GM21515 (cell line): ENCODE measurements at regions not wholly inside any gene's neighbourhood (a gene's known extent, or its start where the extent isn't known, plus 50 kb on each side); places are given as distances from the start of the nearest gene placed in this dataset.
"Not testable (repeated sequence)": the region's sequence is repeated elsewhere in the genome, so short reads cannot be mapped to it uniquely, and the experiment has no call there.

ENCODE experiments used
- ATAC-seq: cut with Tn5 transposase; IDR thresholded peaks from one replicate; pipeline ENCODE4 v1.9.1; 2021; ENCODE audit not compliant: unreplicated experiment

DNA sequence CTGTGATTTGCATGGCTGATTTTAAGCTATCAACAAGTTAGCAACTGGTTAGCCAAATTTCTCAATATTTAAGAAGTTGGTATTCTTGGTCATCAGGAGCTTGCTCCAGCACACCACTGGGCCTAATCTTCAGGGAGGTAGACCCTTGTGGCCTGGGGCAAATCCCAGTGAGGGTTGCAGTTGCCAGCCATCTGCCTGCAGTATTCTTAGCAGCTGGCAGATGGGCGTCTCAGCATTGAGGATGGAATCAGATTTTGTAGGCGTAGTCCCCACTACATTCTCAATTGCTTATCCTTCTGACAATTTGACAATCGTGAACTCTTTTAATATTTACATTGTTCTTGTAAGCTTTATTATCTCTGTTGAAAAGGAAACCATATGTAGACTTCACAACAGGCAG lies 1266.2 kb downstream of the SLITRK5 start:
- ATAC-seq = no peak

DNA sequence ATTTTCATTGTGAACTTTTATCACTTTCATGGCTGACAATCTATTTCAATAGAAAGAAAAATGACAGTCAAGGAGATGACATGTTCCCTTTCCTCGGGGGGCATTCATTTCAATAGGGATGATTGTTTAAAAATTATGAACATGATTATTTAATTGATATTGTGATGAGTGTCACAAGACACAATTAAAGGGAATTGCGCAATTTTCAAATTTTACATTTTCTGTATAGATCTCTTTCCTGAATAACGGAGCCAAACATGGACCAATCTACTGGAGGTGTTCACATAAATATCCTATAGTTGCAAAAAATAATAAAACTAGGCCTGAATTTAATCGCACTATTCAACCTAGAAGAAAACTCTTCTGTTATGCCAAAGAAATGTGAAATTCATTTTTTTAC lies 1274.6 kb downstream of the SLITRK5 start:
- no peak for ATAC-seq

DNA sequence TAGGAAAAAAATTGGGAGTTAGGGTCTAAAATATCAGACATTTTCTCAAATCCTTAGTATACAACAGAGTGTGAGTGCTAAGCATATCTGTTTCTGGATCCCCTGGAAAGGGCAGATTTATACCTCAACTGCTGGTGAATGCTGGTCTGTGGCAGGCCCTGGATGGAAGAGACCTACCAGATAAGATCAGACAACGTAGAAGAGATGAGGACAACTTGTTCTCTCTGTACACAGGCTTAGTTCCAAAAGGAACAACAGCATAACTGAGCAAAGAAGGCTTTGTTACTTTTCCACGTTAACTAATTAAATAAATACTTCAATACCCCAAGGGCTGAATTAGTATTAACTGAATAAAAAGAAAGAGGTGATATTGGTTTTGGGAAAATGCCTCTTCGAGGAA lies 1277.3 kb downstream of the SLITRK5 start:
- no peak for ATAC-seq

DNA sequence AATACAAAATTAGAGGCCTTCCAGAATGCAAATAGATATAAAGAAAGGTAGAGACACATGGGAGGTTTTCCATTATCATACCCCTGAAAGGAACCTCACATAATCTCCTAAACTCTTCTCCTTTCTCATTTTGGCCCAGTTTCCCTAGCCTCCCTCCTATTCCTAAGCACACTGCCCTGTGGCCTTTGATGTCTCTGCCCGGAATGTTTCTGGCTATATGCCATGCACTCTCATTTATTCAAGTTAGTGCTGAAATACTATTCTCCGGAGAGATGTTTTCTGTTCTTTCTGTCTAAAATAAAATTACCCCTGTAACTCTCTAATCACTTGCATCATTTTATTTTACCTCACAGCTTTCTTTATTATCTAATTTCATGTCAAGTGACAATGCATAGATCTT lies 1287.7 kb downstream of the SLITRK5 start:
- no peak for ATAC-seq

DNA sequence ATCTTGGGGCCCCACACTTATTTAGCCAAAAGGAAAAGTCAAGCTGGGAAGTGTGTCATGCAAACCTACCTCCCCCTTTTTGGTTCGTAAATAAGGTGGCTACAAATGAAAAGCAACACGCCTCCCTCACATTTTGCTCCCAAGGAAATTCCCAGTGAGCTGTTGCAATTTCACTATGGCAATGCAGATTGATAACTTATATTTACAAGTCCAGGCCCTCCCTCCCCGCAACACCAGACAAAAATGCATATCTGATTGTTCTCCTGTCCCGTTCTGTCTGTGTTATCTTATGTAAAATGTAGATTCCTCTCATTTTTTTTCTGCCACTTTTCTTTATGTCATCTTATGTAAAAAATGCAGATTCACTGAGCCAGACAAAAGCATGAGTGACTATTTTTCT lies 1305.3 kb downstream of the SLITRK5 start:
- ATAC-seq = no peak

DNA sequence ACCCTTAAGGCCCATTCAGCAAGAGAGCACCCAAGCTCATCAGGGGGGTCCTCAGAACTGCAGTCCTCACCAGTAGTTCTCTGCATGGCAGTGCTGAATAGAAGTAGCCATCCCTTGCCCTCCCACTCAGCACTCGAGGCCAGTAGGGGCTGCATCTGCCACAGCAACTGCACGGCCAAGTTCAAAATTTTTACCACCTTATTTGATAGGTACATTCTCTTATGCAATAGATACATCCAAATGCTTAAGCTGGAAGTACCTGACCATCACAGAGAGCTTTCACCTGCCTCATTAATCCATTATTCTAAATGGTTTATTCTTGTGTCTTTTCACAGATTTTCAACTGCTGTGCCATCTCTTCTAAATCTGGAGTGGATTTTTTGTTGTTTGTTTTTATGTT lies 1307.4 kb downstream of the SLITRK5 start:
- no peak for ATAC-seq

DNA sequence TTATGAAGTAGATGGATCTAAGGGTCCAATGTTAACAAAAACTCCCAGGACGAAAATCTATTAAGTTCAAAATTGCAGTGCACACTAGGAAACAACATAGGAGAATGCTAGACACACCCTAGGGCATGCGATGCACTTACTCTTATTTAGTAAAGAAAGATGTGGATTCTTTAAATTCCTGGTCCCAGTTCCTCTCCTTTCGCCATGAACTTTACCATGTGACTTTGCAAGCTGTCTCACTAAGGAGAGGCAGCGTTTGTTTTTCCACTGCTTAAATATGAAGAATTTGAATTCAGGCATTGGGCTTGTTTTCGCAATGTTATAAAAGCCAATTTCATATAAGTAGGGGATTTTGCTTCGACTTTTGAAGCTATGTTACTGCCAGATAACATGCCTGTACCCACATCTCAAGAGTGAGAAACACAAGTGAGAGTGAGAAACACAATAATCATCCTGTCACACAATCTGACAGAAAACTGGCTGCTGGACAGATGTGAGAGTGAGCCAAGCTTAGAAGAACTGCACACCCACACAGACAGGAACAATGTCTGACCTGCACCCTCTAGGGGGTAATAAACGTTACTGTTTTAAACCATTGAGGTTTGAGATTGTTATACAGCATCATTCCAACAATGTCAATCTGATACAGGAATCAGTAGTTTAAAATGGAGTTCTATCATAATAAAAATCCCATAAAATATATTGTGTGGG lies 1308.4 kb downstream of the SLITRK5 start:
- ATAC-seq = no peak

DNA sequence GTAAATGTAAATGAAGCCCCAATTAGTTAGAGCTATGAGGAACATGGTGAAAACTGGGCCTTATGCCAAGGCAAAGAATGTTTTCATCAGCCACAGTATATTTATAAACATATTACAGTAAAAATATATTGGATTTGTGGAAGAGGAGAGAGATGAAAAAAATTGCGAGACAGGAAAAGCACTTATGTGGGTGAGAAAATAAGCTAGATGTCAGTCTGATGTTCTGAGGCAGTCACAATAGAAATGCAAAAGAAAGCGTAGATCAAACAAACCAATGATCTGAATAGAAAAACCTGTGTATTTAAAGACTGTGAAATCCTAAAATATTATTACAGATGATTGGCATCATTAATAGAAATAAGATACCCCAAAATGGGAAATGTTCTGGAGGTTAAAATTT lies 1332.5 kb downstream of the SLITRK5 start:
- no peak for ATAC-seq

DNA sequence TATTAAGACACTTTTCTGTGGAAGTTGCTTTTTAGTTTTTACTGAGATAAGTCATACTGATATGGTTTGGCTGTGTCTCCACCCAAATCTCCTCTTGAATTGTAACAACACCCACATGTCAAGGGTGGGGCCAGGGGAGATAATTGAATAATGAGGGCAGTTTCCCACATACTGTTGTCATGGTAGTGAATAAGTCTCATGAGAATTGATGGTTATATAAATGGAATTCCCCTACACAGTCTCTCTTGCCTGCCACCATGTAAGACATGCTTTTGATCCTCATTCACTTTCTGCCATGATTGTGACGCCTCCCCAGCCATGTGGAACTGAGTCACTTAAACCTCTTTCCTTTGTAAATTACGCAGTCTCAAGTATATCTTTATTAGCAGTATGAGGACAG lies 1340.4 kb downstream of the SLITRK5 start:
- no peak for ATAC-seq

DNA sequence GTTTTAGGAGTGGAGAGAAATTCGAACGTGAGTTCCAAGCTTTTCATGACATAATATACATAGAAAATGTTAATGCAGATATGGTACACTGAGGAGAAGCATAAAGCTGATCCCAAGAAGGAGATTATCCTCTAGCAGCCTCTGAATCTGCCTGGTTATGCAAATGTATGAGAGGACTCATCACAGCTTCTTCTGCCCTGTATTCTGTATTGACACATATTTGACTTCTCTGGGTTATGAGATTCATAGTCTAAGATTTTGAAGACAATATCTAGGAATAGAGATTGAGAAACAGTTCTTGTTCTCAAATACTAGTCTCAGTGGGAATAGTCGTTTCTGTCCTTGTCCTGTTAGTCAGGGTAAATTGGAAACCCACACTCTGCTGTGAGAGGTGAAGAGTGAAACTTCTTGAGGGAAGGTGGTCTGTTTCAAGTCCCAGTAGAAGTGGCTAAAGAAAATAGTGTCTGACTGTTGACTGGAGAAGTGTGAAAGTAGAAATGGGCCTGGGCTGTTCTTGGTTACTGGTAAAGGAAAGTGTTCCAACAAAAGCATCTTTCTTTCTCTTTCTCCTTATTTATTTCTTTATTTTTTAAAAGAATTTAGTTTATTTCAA lies 1356.6 kb downstream of the SLITRK5 start:
- no peak for ATAC-seq

DNA sequence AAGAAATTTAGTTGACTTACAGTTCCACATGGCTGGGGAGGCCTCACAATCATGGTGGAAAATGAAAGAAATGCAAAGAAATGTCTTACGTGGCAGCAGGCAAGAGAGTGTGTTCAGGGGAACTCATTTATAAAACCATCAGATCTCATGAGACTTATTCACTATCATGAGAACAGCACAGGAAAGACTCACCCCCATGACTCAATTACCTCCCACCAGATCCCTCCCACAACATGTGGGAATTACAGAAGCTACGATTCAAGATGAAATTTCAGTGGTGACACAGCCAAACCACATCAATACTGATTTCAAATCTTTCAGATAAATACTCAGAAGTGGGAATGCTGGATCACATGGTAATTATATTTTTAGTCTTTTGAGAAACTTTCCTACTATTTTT lies 1357.9 kb downstream of the SLITRK5 start:
- no peak for ATAC-seq

DNA sequence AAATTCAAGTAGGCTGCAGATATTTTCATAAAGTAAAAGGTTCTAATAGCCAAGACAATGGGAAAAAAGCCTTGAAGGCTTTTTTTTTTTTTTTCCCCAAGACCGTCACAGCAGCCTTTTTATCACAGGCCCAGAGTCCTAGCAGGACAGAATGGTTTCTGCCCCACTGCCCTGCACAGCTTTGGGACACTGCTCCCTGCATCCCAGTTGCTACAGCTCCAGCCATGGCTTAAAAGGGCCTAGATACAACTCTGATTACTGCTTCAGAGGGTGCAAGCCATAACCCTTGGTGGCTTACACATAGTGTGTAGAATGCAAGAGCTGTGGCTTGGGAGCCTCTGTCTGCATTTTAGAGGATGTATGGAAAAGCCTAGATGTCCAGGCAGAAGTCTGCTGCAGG lies 1362.8 kb downstream of the SLITRK5 start:
- ATAC-seq = no peak

DNA sequence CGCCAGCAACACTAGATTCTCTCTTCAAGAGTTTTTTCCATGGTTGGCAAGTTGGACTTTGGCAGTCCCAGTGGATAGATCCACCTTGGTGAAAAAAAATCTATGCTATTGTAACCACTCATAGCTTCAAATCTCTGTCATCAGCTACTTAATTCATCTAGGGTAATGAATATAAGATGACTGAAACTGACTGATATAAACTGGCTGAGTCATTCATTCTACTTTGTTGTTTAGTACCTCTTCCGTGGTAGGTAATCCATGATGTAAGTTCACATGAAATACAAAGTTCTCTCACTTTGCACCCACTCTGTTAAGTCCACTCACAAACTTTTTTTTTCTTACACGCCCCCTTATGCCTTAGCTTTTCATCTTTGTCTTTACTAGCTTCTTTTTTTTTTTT lies 1381.5 kb downstream of the SLITRK5 start:
- ATAC-seq = no peak

DNA sequence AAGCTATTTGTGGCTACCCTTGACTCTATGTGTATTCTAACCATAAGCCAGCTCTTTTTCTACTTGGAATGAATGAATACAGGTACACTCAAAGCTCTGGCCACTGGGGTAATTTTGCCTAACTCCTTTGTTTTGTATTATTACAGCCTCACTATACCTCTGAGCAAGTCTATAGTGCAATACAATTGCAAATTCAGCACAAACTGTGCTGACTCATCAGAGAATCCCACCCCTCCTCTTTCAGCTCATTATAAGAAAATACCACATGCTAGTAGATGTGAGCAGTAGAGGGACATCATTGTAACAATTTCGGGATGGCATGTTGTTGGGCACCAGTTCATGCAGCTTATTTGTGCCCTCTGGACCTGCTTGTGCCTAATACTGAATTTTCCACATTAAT lies 1382.2 kb downstream of the SLITRK5 start:
- ATAC-seq = no peak

DNA sequence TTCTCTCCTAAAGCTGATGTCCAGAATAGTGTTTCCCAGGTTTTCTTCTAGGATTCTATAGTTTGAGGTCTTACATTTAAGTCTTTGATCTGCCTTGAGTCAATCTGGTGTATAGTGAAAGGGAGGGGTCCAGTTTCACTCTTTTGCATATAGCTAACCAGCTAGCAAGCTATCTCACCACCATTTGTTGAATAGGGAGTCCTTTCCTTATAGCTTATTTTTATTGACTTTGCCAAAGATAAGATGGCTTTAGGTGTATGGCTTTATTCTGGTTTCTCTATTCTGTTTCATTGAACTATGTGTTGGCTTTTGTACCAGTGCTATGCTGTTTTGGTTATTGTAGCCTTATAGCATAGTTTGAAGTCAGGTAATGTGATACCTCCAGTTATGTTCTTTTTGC lies 1386.1 kb downstream of the SLITRK5 start:
- no peak for ATAC-seq

DNA sequence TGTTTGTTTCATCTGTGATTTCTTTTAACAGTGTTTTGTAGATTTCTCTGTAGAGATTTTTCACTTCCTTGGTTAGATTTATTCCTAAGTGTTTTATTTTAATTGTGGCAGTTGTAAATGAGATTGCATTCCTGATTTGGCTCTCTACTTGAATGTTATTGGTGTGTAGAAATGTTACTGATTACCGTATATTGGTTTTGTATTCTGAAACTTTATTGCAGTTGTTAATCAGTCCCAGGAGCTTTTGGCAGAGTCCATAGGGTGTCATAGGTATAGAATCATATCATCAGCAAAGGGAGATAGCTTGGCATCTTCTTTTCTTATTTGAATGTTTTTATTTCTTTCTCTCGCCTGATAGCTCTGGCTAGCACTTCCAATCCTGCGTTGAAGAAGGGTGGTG lies 1386.7 kb downstream of the SLITRK5 start:
- no peak for ATAC-seq

DNA sequence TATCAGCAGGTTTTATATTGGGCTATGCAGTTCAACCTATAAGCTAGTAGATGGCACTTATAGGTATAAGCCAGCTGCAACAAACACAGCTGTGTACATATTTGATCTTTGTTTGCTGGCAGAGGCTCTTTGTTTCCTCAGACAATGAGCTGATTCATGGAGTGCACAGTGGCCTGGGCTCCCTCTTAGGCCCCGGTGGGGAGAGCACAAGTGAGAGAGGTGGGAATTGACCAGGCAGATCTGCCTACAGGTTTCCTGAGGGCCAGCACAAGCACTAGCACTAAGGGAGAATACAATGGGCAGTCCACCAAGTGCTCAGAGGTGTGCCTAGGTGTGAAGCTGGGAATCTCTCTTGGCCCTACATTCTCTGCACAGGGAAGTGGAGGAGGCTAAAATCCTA lies 1390.7 kb downstream of the SLITRK5 start:
- no peak for ATAC-seq

DNA sequence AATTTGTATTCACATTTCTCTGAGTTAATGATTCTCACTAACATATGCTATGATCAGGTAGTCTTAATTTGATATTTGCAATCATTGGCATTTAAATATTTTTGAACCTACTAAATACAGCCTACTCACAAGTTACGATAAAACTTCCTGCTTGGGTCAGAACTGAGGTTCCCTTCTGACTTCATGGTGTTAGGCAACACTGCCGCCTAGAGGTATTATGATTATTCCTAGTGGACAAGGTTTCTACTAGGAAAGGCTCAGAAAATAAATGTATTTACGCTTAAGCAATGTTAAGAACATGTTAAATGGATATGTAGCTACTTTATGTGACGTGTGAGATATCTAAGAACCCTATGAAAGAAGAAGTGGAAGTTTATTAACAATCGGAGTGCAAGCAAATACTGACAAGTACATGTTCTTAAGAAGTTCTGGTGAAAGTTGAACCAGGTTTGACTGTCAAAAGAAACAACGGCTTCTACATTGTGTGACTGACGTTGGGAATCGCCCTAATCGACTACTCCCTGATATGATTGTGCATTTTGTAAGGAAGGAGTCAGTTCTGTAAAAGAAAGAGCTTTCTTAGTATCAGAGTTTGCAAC lies 1395.8 kb downstream of the SLITRK5 start:
- no peak for ATAC-seq

DNA sequence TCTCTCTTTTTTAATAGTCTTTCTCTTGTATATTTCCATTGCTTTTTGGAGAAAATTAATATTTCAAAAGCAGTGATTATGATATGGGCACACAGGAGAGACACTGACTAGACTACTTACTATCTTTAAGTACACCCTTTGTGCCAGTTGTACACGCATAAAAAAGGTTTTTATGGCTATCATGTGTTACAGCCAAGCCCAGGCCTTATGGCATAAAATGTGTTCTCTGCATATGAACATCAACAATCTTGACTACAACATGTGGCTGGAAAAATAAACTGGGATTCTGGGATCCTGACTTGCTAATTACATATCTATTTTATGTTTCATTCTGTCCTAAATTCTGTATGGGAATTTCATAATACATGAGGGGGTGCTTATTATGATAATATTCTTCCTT lies 1401.8 kb downstream of the SLITRK5 start:
- no peak for ATAC-seq

DNA sequence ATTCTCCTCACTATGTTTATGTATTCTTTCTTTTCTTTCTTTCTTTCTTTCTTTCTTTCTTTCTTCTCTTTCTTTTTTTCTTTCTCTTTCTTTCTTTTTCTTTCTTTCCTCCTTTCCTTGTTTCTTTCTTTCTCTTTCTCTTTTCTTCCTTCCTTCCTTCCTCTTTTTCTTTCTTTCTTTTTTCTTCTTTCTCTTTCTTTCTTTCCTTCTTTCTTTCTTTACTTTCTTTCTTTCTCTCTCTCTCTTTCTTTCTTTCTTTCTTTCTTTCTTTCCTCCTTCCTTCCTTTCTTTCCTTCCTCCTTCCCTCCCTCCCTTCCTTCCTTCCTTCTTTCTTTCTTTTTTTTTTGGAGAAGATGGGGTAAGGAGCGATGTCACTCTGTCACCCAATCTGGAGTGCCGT lies 1405.5 kb downstream of the SLITRK5 start:
- ATAC-seq = no peak

DNA sequence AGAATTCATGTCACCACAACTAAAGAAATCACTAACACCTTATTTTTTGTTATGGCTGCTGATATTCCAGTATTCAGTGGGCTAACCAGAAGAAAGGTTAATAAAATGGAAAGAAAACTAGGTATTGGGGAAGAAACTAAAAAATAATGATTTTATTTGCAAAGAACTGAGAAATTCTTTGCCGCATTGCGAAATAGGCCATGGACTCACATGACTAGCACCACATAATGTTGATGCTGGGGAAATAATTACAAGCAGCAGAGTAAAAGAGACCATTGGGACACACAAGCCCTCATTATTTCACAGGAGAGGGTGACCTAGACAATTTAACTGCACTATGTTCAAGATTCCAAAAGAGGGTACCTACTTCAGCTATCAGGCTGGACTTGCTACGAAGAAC lies 1411.5 kb downstream of the SLITRK5 start:
- no peak for ATAC-seq

DNA sequence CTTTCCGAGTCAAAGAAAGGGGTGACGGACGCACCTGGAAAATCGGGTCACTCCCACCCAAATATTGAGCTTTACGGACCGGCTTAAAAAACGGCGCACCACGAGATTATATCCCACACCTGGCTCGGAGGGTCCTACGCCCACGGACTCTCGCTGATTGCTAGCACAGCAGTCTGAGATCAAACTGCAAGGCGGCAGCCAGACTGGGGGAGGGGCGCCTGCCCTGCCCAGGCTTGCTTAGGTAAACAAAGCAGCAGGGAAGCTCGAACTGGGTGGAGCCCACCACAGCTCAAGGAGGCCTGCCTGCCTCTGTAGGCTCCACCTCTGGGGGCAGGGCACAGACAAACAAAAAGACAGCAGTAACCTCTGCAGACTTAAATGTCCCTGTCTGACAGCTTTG lies 1416.9 kb downstream of the SLITRK5 start:
- not testable (repeated sequence) for ATAC-seq

DNA sequence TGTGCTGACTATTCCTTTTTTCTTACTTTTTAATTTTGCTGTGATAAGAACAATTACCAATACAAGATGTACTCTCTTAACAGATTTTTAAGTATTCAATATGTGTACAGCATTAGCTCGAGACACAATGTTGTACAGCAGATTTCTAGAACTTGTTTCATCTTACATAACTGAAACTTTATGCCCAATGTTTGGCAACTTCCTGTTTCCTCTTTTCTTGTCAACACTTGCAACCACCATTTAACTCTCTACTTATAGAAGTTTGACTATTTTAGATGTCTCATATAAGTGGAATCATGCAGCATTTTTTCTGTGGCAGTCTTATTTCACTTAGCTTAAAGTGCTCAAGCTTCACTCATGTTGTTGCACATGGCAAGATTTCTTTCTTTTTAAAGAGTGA lies 1426.8 kb downstream of the SLITRK5 start:
- no peak for ATAC-seq
